Stimulated activated CD8-positive, alpha-beta memory T cell treated with anti-CD3 and anti-CD28 coated beads, Interleukin-12 subunit alpha, Interleukin-12 subunit beta, amount 100 ng/mL, for 4 hours (primary cell): ENCODE measurements at regions not wholly inside any gene's neighbourhood (a gene's known extent, or its start where the extent isn't known, plus 50 kb on each side); places are given as distances from the start of the nearest gene placed in this dataset.

Experiments used
- DNase-seq: peaks from one replicate; pipeline ENCODE4 v3.0.0-alpha.2; 2020; ENCODE audit warnings: low read depth

DNA sequence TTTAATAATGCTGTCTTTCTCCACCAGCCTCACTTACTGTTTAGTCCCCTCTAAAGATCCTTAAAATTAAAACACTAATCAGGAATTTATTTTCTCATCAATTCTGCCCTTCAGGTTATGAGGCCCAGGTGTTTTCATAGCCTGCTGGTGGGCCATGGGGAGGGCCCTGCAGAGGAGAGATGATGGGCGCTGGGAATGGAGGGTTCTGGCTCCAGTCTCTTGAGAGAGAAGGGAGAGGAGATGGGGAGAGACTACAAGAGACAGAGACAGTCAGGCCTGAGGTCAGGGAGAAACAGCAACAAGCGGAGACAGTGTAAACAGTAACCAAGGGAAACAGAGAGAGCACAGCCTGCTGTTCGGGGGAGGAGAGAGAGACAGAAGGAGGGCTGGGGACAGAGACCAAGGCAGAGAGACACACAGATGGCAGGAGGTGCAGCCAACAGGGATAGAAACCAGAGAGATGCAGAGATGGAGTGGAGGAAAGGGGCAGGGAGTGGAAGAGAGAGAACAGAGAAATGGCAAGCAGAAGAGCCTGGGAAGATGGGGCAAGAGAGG lies 187.3 kb upstream of the SYT13 start:
- DNase-seq = no peak

DNA sequence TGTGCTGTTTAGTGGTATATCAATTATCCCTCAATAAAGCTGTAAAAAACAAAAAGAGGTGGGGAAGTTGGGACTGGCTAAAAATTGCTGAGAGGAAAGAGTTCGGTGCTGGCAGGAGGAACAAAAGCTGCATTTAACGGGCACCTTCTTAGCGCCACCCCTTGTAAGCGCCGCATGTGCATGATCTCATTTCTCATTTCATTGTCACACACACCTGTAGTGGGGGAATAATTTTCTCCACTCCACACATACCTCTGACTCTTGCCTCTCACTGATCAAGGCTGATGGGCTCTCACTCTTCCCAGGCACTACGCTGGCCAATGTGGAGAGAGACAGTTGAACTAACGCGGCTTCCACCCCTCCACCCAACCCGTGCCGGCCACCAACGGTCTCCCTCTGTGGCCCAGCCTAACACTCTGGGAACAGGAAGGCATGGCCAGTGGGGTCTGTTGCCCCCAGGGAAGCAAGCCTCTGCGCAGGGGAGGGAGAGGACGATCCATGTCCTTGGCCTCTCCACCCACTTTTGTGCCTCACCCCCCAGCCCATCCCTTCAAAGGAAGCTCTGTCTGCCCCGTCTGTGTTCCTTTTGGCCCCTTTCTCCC lies 186.7 kb upstream of the SYT13 start:
- no peak for DNase-seq

DNA sequence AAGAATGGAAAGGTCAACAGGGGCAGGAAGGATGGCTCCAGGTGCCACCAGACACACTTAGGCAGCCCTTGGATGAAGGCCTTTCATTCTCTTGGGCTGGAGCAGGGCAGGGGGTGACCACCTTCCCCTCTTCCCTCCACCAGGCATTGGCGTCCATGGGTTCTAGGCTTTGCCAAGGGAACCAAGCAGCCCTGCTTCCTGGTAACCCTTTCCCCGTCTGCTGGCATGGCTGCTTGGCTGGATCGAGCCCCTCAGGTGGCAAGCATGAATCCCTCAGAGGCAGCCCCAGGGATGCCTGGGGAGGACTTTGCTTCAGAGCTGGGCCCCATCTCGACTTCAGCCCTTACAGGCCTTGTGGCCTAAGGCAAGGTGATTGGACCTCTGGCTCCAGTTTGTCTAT lies 185.1 kb upstream of the SYT13 start:
- no peak for DNase-seq

DNA sequence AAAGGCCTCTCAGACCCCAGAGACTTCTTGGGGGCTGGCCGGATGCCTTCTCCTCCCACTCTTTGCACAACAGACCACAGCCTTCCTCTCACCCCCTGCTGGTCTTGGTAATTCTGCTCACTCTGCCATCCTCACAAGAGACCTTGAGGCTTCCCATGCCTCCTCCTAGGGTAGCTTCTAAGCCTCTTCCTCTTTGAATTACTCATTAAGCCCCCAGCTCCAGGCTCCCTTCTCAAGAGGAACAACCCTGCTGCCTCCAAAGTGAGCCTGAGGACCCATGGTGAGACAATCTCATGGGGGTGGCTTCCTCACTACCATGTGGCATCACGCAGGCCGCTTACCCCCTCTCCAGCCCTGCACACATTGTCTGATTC lies 184.6 kb upstream of the SYT13 start:
- no peak for DNase-seq

DNA sequence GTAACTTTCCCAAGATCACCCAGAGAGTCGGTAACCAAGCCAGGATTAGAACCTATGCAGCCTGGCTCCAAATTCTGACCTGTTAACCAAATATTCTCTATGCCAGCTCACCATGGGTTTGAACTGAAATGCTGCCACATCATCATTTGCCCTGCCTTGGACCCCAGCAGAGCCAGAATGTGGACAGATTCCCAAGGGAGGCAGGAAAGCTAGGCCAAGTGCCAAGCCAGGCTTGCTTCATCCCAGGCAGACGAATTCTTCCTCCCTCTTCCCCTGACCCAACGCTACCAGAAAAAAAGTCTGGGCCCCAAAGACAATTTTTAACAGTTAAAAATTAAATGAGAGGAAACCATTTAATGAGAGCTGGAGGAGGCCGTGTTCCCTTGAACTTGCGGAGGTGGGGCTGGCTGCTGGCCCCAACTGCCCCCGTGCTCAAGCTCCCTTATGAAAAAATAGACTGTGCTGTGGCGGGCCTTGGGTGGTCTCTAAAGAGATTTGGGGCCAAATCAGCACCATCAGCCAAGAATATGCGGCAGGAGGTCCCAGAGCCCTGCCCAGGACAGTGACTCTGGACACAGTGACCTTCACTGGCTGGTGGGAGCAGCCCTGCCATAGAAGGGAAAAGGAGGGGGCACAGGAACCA lies 184.1 kb upstream of the SYT13 start:
- no peak for DNase-seq

DNA sequence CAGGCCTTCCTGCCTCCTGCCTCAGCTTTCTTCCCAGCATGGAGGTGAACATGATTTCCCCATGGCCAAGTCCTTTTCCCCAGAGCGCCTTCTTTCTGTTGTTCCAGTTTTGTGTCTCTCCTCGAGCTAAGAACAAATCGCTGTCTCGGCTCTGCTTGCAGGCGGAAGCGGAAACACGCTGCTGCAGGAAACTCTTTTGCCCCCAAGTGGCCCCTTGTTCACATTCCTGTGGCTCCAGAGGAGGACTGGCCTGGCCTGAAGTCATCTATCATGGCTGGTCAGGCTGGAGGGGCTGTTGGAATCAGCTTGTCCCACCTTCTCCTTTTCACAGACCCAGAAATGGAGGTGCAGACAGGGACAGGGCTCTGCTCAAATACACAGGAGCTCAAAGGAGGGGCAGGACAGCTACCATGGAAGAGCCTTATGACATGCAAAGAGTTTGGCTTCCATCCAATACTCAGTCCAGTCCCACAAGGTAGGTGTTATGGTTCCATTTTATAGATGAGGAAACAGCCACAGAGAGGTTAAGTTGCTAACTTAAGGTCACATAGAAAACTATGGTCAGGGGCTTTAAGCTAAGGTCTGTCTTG lies 182.2 kb upstream of the SYT13 start:
- DNase-seq = no peak

DNA sequence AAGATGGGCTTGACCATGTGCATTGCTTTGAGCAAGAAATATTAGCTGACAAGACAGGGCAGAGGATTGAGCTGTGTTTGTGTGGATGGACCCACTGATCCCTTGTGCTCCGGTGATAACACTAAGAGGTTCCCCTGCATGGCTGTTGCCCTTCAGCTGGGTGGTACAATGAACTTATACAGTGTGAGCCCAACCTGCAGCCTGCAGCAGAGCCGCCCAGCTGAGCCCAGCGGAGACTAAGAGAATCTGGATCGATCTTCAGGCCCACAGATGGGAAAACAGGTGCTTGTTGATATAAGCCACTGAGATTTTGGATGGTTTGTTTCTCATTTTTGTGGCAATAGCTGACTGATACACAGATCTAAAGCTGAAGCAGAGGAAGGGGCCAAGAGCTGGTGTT lies 177.4 kb upstream of the SYT13 start:
- DNase-seq = no peak

DNA sequence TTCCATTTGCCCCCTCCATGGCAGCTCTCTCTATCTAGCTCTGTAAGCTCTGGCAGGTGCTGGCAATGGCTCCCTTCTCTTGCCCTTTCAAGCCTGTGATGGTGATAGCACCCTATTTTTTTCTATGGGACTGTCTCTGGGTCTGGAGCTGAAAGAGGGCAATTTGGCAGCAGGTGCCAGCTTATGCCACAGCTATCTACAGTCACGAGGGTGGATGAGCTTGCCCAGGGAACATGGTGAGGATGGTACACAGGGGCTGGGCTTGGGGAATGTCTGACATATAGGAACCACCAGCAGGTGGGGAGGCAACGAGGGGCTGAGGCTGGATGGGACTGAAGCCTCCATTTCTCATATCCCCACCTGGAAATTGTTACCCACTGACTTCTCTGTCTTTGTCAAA lies 175.4 kb upstream of the SYT13 start:
- no peak for DNase-seq

DNA sequence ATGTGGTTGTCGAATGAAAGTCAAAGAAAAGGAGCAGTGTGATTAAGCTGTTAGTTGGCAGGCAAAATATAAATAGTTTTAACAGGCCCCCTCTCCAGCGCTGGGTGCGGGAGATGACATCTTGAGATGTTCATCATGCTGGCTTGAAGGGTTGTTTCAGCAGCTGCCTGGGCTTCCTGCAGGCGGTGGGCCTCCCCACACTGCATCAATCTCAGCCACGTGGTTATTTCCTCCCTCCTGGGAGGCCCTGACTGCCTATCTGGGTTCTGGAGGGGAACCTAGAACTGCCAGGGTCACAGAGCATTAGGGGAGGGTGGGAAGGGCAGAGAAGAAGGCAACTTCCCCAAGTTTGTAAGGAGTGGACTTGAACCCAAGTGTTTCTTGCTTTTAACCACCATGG lies 173.3 kb upstream of the SYT13 start:
- DNase-seq = no peak

DNA sequence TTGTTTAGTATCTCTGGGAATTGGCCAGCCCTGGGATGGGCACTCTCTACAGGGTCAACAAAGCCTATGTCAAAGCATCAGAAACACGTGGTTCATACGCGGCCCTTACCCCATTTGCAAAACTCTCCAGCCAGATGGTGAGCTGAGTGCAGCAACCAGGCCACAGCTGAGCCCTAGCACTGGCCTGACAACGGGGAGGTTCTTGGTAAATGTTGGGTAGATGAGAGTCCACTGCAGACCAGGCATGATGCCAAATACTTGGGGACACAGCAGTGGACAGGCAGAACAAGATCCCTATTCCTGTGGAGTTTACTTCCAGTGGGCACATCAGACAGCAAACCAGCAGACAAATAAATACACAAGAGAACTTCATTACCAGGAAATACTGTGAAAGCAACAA lies 172.1 kb upstream of the SYT13 start:
- no peak for DNase-seq

DNA sequence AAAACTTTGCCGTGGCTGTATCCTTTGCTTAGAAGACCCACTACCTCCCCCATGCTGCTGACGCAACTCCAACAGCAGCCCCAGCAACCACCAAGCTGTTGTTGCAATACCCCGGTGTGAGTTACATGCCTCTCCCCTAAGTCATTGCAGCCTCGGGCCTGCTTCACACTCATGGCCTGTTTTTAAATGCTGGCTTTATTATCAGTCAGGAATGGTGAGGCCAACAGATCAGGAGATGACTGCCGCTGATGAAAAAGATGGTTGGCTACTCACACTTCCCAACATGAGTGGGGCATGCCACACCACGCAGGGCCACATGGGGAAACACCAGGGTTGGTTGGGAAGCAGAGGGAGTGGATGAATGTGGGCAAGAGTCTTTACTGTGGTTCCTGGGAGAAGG lies 171.5 kb upstream of the SYT13 start:
- DNase-seq = no peak

DNA sequence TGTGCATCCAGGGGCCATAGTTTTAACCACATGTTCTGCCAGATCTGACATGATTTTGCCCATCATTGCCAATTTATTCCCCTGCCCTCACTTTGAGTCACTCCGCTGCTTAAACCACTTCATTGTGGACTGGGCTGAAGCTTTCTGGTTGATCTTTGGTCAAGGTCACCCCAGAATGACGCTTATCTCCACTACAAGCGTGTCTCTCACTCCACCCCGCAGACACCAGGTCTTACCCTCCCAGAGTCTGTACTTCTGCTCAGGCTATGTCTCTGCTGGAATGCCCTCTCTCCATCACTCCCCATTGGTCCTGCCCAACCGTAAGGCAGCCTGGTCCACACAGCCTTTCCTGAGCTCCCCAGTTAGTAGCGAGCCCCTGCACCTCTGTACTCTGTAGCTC lies 170.5 kb upstream of the SYT13 start:
- no peak for DNase-seq

DNA sequence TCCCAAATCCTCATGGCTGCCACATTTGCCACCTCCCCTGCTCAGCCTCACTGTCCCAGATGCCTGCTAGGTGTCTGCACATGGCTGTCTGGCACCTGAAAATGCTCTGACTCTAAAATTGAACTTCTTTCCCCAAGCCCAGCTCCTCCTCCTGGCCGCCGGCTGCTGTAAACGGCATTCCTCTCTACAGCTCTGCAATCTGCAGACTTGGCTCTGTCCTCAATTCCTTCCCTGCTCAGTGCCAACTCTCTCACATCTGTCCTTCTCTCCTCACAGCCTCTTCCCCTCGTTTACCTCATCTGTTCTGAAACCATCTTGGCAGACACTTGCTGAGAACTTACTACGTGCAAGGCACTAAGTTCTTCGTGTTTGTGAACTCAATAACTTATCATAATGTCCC lies 169.4 kb upstream of the SYT13 start:
- DNase-seq = no peak

DNA sequence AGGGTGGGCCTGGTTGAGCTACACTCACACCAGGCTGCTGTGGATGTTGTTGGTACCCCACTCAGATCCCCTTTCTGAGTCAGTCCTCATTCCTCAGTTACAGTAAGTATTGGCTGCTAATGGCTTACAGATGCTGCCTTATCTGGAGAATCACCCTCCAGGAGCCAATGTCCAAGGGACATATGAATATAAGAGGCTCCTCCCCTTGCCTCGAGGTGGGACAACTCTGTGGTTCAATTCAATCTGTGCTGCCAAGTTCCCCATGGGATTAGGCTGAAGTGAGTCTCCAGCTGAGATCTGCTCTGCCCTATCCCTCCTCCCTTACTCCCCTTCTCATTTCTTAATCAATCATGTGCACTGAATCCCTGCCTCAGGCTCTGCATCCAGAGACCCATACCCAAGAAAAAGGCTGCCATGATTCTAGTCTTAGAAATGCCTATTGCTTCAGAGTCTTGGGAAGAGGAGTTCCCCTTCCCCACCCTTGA lies 168.8 kb upstream of the SYT13 start:
- no peak for DNase-seq

DNA sequence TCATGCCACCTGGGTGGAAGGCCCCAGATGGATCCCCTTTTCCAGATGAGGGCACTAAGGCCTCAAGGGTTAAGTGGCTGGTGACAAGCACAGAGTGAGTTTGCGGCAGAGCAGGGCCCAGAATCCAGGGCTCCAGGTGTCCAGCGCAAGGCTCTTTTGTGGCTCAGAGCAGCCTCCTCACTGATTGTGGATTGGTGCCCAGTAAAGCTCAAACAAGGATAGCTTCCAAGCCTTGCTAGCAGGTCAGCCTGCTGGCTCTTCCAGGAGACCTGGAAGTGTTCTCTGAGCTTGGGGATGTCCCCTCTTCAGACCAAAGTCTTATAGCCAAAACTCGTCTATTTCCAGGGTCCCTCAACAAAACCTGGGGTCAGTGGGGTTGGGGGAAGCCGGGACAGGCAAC lies 167.6 kb upstream of the SYT13 start:
- no peak for DNase-seq

DNA sequence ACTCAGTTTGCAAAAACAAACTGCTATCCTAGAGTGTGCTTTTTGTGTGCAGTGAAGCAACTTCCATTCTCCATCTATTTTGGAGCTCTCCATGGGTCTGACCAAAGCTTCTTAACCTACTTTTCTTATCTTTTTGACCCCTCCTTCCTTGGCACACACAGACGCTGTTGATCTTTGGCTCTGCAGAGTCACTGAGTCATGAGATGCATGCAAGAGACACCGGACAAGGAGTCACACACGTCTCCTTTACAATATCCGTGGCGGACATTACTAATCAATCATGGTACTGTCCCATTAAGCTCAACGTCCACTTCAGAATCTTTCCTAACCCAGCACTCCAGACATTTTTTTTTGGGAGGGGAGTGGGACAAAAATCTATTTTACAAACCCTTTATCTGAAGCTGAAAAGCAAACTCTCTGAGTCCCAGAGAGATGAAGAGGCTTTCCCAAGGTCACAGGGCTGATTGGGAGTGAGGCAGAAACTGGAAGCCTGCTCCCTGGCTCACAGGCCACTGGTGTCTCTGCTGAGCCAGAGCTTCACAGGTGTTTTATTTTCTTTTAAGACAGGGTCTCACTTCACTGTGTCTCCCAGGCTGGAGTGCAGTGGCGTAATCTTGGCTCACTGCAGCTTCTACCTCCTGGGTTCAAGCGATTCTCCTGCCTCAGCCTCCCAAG lies 165.8 kb upstream of the SYT13 start:
- DNase-seq = no peak

DNA sequence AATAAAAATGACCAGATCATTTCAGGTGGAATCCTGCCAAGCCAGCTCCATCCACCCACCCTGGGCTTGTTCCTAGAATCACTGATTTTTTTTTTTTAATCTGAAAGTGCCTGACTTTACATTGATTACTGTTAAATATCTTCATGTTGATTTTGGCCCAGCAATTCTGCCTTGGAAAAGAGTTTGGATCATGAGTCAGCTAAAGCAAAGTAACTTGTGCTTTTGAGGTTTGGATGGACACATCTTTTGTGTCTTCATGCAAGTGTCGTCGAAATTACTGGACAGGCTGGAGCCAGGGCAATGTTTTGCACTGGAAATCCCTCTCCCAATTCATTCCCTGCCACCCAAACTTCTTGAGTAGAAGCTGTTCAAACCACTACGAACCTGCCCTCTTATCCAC lies 164.0 kb upstream of the SYT13 start:
- no peak for DNase-seq

DNA sequence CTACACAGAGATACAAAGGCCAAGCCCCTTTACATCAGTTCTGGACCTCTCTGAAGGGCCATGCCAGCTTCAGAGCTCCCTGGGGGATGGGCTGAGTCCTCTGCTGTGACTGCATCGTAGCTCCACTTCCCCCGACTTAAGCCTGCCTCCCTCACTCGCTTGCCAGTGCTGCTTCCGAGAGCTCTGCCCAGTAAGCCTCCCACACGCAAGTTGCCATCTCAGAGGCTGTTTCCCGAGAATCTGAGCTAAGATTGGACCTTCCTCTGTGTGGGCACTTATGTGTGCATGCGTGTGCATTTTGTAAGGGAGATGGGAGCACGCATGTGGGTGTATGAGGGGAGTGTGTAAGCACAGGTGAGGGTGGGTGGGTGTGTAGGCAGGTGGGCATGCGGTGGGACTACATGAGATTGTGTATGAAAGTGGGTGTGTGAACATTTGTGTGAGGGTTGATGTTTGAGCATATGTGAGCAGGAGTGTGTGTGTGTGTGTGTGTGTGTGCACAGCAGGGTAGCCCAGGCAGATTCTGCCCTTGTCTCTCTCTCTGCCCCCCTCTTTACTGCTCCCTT lies 163.0 kb upstream of the SYT13 start:
- no peak for DNase-seq

DNA sequence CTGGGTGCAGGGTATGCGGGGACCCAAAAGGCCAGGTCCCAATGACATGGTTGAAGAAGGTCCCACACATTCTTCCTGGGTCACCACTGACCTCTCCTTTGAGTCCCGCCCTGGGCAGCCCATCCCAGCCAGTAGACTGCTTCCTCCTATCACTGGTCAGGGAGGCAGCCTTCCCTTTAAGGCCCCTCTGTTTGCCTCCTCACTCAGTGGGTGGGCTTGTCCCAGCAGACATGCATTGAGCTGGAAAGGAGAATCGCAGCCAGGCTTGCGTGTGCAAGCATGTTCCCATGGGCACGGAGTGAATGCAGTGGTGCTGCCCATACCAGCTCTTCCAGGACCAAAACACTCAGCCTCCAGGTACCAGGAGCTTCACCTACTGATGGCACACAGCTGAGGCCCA lies 162.4 kb upstream of the SYT13 start:
- DNase-seq = no peak

DNA sequence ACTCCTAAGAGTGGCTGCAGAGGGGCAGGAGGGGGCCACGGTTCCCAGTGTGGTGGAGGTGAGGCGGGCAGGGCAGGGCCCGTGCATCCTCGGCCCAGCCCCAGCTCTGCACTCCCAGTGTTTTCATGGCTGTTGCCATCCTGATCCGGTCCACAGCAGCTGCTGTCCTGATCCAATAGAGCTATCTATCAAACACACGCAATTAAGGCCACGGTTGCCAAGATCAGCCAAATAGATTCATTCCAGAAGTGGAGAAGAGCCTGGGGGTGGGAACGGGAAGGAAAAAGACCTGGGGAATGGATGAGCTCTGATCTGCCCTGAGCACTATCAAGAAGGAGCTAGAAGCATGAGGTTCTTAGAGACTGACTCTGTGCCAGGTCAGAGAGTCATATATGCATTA lies 160.9 kb upstream of the SYT13 start:
- DNase-seq = no peak

DNA sequence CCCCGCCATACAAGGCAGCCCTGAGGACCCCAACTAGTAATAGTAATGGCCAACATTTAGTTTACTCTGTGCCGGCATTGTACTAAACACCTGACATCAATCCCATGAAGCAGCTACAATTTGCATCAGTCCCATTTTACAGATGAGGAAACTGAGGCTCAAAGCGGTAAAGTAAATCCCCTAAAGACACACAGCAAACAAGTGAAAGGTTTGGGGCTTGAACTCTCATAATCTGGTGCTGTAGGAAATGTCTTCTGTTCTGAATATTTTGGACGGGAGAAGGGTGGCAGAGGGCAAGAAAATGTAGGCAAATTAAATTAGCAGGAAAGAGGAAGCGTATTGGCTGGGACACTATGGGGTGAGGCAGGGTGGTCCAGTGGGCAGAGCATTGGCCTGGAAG lies 160.3 kb upstream of the SYT13 start:
- no peak for DNase-seq

DNA sequence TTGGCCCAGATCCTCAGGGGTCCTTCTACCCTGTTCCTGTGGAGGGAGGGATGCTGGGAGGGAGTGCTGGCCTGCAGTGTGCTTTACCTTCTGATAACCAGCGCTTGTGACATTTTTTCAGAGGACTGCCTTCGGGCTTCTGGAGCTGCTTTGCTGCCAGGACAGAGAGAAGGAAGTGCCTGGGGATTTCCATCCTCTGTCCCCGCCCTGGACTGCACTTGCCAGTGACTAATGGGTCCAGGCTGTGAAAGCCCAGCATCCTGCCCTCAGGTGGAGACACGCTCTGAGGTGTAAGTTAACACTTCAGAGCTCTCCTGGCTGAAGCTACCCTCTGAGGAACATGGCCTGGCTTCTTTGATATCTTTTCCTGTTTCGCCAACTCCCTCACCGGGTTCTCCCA lies 158.7 kb upstream of the SYT13 start:
- no peak for DNase-seq

DNA sequence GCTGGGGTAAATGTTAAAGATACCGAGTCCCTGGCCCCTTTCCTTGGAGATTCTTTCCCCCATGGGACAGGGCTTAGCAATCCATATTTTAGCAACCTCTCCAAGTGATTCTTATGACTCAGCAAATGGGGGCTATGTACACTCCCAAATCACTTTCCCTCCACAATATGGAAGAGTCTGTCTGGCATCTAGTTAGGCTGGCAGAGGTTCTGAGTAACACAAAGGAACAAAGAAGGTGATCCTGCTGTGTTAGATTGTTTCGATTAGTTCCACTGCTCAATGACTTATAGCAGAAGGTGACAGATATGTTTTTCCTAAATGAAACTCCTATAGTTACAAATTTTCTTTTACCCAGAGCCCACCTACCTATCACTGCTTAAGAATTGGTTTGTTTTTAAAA lies 154.0 kb upstream of the SYT13 start:
- no peak for DNase-seq
